Right renal pelvis (tissue), 4 donors: ENCODE measurements at regions not wholly inside any gene's neighbourhood (a gene's known extent, or its start where the extent isn't known, plus 50 kb on each side); places are given as distances from the start of the nearest gene placed in this dataset.

Source experiments
- DNase-seq, 4 donors: peaks; one replicate each; pipeline ENCODE4 v3.0.0-alpha.2; 2013; ENCODE audit warnings: low read depth in 4 of 4, low spot score in 3 of 4, missing footprints in 1 of 4

- DNase-seq: no peak
These were observed 254.0 kb upstream of the SOX2 start for GRCh38 chr3:181457756-181458155.

DNA sequence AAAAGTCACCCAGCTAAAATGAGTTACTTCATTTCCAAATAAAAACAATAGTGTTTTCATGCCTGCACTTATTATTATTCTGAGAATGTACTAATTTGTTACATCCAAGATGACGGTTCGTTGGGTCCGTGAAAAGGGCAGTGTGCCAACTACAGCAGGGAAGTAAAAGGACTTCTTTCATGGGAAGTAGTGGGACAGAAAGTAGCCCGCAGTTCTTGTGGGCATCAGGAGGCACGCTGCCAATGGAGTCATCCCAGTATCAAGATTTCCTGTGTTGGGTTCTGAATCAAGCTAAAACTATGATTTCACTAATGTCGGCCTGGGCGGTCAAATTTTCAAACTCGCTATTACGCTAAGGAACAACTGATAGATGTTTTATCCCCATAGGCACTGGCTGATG is 254.5 kb upstream of the SOX2 start:
- no peak for DNase-seq

GRCh38 chr3:181455276-181455675 is 256.4 kb upstream of the SOX2 start:
- no peak for DNase-seq

DNA sequence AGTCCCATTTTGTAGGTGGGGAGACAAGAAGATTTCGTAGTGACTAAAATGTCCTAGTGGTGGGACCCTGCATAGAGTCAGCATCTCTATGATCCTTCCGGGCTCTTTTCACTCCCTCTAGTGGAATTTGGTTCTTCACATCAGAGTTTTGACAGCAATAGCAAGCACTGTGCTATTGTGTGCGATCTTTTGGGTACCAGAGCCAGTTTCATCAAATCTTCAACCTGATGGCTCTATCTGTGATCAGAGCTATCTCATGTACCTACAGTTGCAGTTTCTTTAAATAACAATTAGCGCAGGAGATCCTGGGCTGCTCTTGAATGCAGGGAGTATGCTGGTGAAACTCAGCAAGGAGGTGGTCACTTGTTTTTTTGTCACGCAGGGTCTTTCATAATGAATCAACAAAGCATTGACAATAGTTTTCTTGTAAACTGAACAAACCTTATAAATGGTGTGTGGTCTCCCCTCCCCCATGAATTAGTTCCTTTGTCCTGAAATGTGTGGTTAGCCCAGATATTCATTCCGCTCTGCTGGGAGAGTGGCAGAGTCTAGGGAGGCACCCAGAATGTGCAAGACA is 257.2 kb upstream of the SOX2 start:
- DNase-seq: no peak

GRCh38 chr3:181446741-181447140 is 265.0 kb upstream of the SOX2 start:
- DNase-seq: no peak

- no peak for DNase-seq
These were observed 269.7 kb upstream of the SOX2 start for GRCh38 chr3:181442066-181442465.

DNA sequence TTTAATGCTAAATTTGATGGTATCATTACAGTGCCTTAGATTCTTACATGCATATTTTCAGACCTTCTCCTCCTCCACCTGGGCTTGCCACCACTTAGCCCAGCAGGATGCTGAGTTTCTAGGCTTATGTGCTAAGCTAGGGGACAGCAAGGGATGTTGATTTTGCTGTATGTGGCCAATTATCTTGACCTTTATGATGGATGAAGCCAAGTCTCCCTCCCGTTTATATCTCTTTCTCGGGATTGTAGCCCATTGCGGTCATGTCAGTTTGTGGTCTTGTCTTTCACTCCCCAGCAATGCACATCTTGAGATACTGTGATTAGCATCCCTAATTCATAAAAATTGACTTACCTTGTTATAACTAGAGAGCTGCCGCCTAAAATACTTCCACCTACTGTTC is 278.7 kb upstream of the SOX2 start:
- DNase-seq: no peak

DNA sequence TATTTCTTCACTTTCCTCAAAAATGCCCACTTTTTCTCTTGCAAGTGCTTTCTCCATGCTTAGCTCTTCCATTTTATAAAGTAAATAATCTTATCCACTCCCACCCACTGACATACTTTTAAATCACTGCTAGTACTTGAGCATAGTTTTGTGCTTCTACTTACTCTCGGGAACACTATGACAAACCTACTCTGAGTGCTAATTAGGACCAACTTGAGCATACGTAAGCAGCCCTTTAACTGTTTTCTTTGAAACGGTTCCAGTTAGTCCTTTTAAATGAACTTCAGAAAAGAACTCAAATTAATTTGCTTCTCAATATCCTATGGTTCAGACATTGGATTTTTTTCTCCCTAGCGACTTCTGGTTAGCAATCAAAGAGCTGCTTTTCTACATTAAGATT is 280.0 kb upstream of the SOX2 start:
- DNase-seq: no peak

- DNase-seq: no peak
These were observed 286.7 kb upstream of the SOX2 start for GRCh38 chr3:181425074-181425473.

DNA sequence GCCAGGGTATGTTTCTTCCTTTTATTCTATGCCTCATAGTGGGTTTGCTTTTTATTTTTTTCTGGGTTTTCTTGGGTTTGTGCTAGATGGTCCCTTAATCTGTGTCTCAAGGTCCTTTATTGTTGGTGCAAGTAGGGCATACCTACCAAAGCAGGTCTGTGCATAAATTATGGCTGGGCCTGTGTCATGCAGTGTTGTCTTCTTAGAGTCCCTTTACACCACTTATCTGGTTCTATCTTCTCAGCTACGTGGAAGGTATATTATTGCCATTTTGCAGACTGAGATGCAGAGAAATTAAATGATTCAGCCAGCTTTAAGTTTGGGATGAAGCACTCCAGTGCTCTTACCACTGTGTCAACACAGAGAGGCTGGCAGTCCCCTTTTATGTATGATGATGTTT is 293.5 kb upstream of the SOX2 start:
- DNase-seq: no peak

DNA sequence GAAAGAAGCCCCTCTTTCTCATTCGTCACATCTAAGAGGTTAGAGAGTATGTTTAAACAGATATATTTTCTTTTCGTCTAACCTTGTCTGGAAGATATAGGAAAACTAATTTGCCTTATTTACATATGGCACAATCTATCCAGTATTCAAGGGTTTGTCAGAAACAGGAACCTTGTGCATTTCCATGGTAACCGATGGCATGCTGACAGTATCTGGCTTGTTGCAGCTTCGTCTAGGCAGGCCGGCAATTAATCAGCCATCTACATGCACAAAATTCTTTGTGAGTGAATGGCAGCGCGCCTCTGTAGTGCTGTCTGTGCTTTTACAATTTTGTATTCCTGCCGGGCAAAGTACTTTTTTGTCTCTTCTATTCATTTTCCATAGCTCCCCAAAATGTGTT is 294.0 kb upstream of the SOX2 start:
- no peak for DNase-seq

DNA sequence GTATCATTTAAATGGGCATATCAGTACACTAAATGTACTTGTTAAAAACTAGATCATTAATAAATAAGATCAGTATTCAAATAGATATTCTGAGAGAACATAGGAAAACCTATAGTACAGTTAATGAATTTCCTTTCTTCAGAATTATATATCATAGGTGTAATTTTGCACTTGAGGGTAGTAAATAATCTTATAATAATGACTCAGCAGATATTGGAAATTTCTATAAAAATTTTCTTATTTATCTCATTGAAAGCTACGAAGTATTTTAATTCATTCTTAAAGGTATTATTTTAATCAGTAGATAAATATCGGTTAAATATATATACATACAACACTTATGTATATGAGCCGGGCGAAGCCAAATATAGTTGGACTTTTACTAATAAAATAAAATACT is 300.9 kb upstream of the SOX2 start:
- no peak for DNase-seq

GRCh38 chr3:181403876-181404660 is 307.7 kb upstream of the SOX2 start:
- DNase-seq: no peak

DNA sequence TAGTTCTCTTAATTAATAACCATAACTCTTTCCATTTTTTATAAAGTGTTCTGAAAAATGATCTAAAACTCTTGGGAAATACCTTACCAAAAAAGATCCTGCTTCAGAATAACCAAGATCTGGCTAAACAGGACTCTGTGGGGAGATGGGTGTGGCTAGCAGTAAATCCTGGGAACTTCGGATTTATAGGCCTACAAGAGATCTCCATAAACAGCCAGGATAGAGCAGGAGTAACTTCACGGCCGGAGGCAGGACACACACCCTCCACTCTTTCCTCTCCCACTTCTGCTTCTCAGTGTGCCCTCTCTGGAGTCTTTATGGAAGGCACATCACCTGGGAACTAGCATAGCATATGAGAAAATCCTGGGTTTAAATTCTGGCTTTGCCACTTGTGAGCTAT is 309.4 kb upstream of the SOX2 start:
- no peak for DNase-seq

GRCh38 chr3:181384970-181385369 is 326.8 kb upstream of the SOX2 start:
- DNase-seq: no peak

- no peak for DNase-seq
These were observed 328.0 kb upstream of the SOX2 start for GRCh38 chr3:181383760-181384159.

GRCh38 chr3:181383201-181383600 is 328.5 kb upstream of the SOX2 start:
- no peak for DNase-seq

DNA sequence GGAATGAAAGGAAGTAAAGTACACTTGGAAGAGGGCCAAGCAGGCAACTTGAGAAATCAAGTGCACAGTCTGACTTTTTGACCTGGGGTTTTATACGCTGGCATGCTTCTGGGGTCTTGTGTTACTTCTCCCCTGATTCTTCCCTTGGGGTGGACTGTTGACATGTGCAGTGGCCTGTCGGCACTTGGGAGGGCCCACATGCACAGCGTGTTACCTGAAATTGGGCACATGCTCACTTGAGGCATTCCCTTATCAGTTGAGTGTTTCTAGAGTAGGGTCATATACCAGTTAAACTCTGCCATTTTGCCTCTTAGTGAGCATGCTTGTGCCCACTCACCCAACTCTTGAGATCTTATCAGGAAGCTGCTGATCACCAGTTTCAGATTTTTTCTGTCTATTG is 329.1 kb upstream of the SOX2 start:
- no peak for DNase-seq

GRCh38 chr3:181379278-181379677 is 332.4 kb upstream of the SOX2 start:
- no peak for DNase-seq

- DNase-seq: no peak
These were observed 342.1 kb upstream of the SOX2 start for GRCh38 chr3:181369637-181370036.

- DNase-seq: no peak
These were observed 348.5 kb upstream of the SOX2 start for GRCh38 chr3:181363231-181363630.

GRCh38 chr3:181362378-181362777 is 349.3 kb upstream of the SOX2 start:
- no peak for DNase-seq

DNA sequence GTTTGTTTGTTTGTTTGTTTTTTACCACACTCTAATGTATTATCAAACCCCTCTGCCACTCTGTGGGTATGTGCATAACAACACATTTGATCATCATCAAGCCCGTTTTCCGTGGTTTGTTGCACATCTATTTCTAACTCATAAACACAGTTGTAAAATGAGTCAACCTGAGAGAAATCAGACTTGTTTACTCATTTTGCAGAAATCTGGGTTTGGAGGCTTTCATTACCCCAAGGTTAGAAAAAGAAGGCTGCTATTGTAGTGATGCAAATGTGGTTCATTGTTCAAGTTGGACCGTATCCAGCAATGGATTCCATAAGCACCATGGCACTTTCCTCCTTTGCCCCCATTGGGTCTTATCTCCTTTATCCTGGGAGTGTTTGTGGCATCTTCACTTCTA is 353.2 kb upstream of the SOX2 start:
- no peak for DNase-seq
